ENCODE measurements at regions not wholly inside any gene's neighbourhood (a gene's known extent, or its start where the extent isn't known, plus 50 kb on each side); places are given as distances from the start of the nearest gene placed in this dataset.

- no peaks in the 10 kb centered on the region for H3K4me1 Mint-ChIP-seq
- H3K27ac Mint-ChIP-seq, result no peak overlapping the region
- H3K9me3 Mint-ChIP-seq, result peaks cover 0 to 10% (median 7%) of the 10 kb centered on the region in 7 donors
- no peak for ATAC-seq (ENCODE audit: low read depth in 2 of 2)
- no peak for DNase-seq
- no peak overlapping the region for H3K4me3 Mint-ChIP-seq
- no peaks in the 10 kb centered on the region for H3K27me3 Mint-ChIP-seq
- H3K36me3 Mint-ChIP-seq, result no peaks in the 10 kb centered on the region
Observed at GRCh38 chr7:126222782-126223181, 1030.0 kb downstream of the GRM8 start.

- no peaks in the 10 kb centered on the region for H3K27me3 Mint-ChIP-seq
Observed at GRCh38 chr7:126215785-126216184, 1037.0 kb downstream of the GRM8 start.

GRCh38 chr7:126213876-126214275 lies 1038.9 kb downstream of the GRM8 start:
- Mint-ChIP-seq H3K27me3 (no peaks in the 10 kb centered on the region), H3K36me3 (no peaks in the 10 kb centered on the region), H3K27ac (no peak overlapping the region), H3K9me3 (peaks cover 0 to 5% (median 0%) of the 10 kb centered on the region in 7 donors), H3K4me1 (no peaks in the 10 kb centered on the region), H3K4me3 (no peak overlapping the region)
- no peak for ATAC-seq (ENCODE audit: low read depth in 2 of 2)
- DNase-seq, result no peak

More at GRCh38 chr7:126215785-126216184, 1037.0 kb downstream of the GRM8 start:
- ATAC-seq (ENCODE audit: low read depth in 2 of 2) (no peak), DNase-seq (no peak)
- no peaks in the 10 kb centered on the region for H3K4me1 Mint-ChIP-seq
- no peak overlapping the region for H3K4me3 Mint-ChIP-seq
- peaks cover 0 to 7% (median 0%) of the 10 kb centered on the region in 7 donors for H3K9me3 Mint-ChIP-seq
- H3K36me3 Mint-ChIP-seq, result no peaks in the 10 kb centered on the region
- H3K27ac Mint-ChIP-seq, result no peak overlapping the region

- H3K36me3 Mint-ChIP-seq, result no peaks in the 10 kb centered on the region
- no peak overlapping the region for H3K27ac Mint-ChIP-seq
- H3K27me3 Mint-ChIP-seq, result no peaks in the 10 kb centered on the region
- peaks cover 0 to 5% (median 0%) of the 10 kb centered on the region in 7 donors for H3K9me3 Mint-ChIP-seq
- no peak overlapping the region for H3K4me3 Mint-ChIP-seq
- DNase-seq (no peak), ATAC-seq (ENCODE audit: low read depth in 2 of 2) (no peak)
- H3K4me1 Mint-ChIP-seq, result no peaks in the 10 kb centered on the region
Observed at GRCh38 chr7:126211875-126212274, 1040.9 kb downstream of the GRM8 start.

GRCh38 chr7:126210707-126211106 lies 1042.0 kb downstream of the GRM8 start:
- DNase-seq (no peak), ATAC-seq (ENCODE audit: low read depth in 2 of 2) (no peak)
- H3K36me3 Mint-ChIP-seq, result no peaks in the 10 kb centered on the region
- H3K9me3 Mint-ChIP-seq, result peaks cover 0 to 5% (median 0%) of the 10 kb centered on the region in 7 donors
- H3K4me3 Mint-ChIP-seq, result no peak overlapping the region
- H3K27ac Mint-ChIP-seq, result no peak overlapping the region
- no peaks in the 10 kb centered on the region for H3K27me3 Mint-ChIP-seq
- no peaks in the 10 kb centered on the region for H3K4me1 Mint-ChIP-seq

GRCh38 chr7:126203185-126203584 lies 1049.6 kb downstream of the GRM8 start:
- no peaks in the 10 kb centered on the region for H3K4me1 Mint-ChIP-seq
- H3K36me3 Mint-ChIP-seq, result no peaks in the 10 kb centered on the region
- no peak overlapping the region for H3K27ac Mint-ChIP-seq
- peaks cover 0 to 2% (median 0%) of the 10 kb centered on the region in 7 donors for H3K9me3 Mint-ChIP-seq
- H3K27me3 Mint-ChIP-seq, result no peaks in the 10 kb centered on the region
- ATAC-seq (ENCODE audit: low read depth in 2 of 2), result no peak
- H3K4me3 Mint-ChIP-seq, result no peak overlapping the region
- no peak for DNase-seq

- Mint-ChIP-seq H3K4me1 (no peaks in the 10 kb centered on the region), H3K4me3 (no peak overlapping the region), H3K27me3 (no peaks in the 10 kb centered on the region), H3K9me3 (peaks cover 0 to 2% (median 0%) of the 10 kb centered on the region in 7 donors), H3K36me3 (no peaks in the 10 kb centered on the region), H3K27ac (no peak overlapping the region)
- no peak for DNase-seq
- ATAC-seq (ENCODE audit: low read depth in 2 of 2), result no peak
Observed at GRCh38 chr7:126202177-126202576, 1050.6 kb downstream of the GRM8 start.

- Mint-ChIP-seq H3K4me1 (no peaks in the 10 kb centered on the region), H3K9me3 (peaks cover 7 to 23% (median 9%) of the 10 kb centered on the region in 7 donors)
Observed at GRCh38 chr7:126185959-126186580, 1066.7 kb downstream of the GRM8 start.

GRCh38 chr7:126179916-126180315 lies 1072.8 kb downstream of the GRM8 start:
- Mint-ChIP-seq H3K4me1 (no peaks in the 10 kb centered on the region), H3K9me3 (peaks cover 0 to 24% (median 12%) of the 10 kb centered on the region in 7 donors), H3K36me3 (no peaks in the 10 kb centered on the region), H3K4me3 (no peak overlapping the region), H3K27ac (no peak overlapping the region), H3K27me3 (no peaks in the 10 kb centered on the region)
- ATAC-seq (ENCODE audit: low read depth in 2 of 2), result no peak
- no peak for DNase-seq

More at GRCh38 chr7:126185959-126186580, 1066.7 kb downstream of the GRM8 start:
- Mint-ChIP-seq H3K4me3 (peak overlapping the region in 1 of 8 donors; percentile 18), H3K27ac (no peak overlapping the region), H3K36me3 (no peaks in the 10 kb centered on the region), H3K27me3 (no peaks in the 10 kb centered on the region)
- DNase-seq (no peak), ATAC-seq (ENCODE audit: low read depth in 2 of 2) (no peak)

GRCh38 chr7:126178865-126179264 lies 1073.9 kb downstream of the GRM8 start:
- Mint-ChIP-seq H3K36me3 (no peaks in the 10 kb centered on the region), H3K27ac (no peak overlapping the region), H3K9me3 (peaks cover 2 to 24% (median 11%) of the 10 kb centered on the region in 7 donors), H3K4me3 (no peak overlapping the region), H3K4me1 (no peaks in the 10 kb centered on the region), H3K27me3 (no peaks in the 10 kb centered on the region)
- ATAC-seq (ENCODE audit: low read depth in 2 of 2) (no peak), DNase-seq (no peak)

- Mint-ChIP-seq H3K4me1 (no peaks in the 10 kb centered on the region), H3K27me3 (no peaks in the 10 kb centered on the region), H3K4me3 (no peak overlapping the region), H3K9me3 (peaks cover 3 to 18% (median 10%) of the 10 kb centered on the region in 7 donors), H3K36me3 (no peaks in the 10 kb centered on the region), H3K27ac (no peak overlapping the region)
- ATAC-seq (ENCODE audit: low read depth in 2 of 2) (no peak), DNase-seq (no peak)
Observed at GRCh38 chr7:126177782-126178181, 1075.0 kb downstream of the GRM8 start.

- ATAC-seq (ENCODE audit: low read depth in 2 of 2), result no peak
Observed at GRCh38 chr7:126166645-126167044, 1086.1 kb downstream of the GRM8 start.

GRCh38 chr7:126163647-126164046 lies 1089.1 kb downstream of the GRM8 start:
- no peaks in the 10 kb centered on the region for H3K27me3 Mint-ChIP-seq
- no peak for ATAC-seq (ENCODE audit: low read depth in 2 of 2)
- no peaks in the 10 kb centered on the region for H3K36me3 Mint-ChIP-seq
- no peak for DNase-seq
- no peak overlapping the region for H3K27ac Mint-ChIP-seq
- H3K9me3 Mint-ChIP-seq, result peaks cover 1 to 8% (median 5%) of the 10 kb centered on the region in 7 donors
- no peaks in the 10 kb centered on the region for H3K4me1 Mint-ChIP-seq
- no peak overlapping the region for H3K4me3 Mint-ChIP-seq

More at GRCh38 chr7:126166645-126167044, 1086.1 kb downstream of the GRM8 start:
- Mint-ChIP-seq H3K36me3 (no peaks in the 10 kb centered on the region), H3K27ac (no peak overlapping the region), H3K27me3 (no peaks in the 10 kb centered on the region), H3K4me1 (no peaks in the 10 kb centered on the region), H3K9me3 (peaks cover 2 to 9% (median 5%) of the 10 kb centered on the region in 7 donors), H3K4me3 (no peak overlapping the region)
- DNase-seq, result no peak

GRCh38 chr7:126157391-126157790 lies 1095.3 kb downstream of the GRM8 start:
- Mint-ChIP-seq H3K27me3 (no peaks in the 10 kb centered on the region), H3K9me3 (peaks cover 0 to 5% (median 1%) of the 10 kb centered on the region in 7 donors), H3K27ac (no peak overlapping the region), H3K36me3 (no peaks in the 10 kb centered on the region), H3K4me1 (no peaks in the 10 kb centered on the region), H3K4me3 (no peak overlapping the region)
- DNase-seq, result no peak
- no peak for ATAC-seq (ENCODE audit: low read depth in 2 of 2)

Data from naive B cell (primary cell).